ENCODE measurements at regions not wholly inside any gene's neighbourhood (a gene's known extent, or its start where the extent isn't known, plus 50 kb on each side); places are given as distances from the start of the nearest gene placed in this dataset.

DNA sequence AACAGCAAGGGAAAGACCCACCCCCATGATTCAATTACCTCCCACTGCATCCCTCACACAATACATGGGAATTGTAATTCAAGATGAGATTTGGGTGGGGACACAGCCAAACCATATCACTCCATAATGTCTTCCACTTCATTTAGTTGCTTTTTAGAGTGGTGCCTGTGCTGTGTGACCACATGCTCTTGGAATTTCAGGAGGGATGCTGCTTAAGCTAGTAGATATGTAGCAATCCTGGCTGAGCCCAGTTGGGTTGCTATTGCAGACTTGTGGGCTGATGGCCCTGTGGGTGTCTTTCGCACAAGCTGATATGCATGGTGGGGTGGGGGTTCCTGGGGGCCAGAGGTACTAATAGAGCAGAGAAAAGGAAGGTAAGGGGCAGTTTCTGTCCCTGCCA lies 160.4 kb upstream of the SYT6 start:
- TF ChIP-seq, protein P1, sequence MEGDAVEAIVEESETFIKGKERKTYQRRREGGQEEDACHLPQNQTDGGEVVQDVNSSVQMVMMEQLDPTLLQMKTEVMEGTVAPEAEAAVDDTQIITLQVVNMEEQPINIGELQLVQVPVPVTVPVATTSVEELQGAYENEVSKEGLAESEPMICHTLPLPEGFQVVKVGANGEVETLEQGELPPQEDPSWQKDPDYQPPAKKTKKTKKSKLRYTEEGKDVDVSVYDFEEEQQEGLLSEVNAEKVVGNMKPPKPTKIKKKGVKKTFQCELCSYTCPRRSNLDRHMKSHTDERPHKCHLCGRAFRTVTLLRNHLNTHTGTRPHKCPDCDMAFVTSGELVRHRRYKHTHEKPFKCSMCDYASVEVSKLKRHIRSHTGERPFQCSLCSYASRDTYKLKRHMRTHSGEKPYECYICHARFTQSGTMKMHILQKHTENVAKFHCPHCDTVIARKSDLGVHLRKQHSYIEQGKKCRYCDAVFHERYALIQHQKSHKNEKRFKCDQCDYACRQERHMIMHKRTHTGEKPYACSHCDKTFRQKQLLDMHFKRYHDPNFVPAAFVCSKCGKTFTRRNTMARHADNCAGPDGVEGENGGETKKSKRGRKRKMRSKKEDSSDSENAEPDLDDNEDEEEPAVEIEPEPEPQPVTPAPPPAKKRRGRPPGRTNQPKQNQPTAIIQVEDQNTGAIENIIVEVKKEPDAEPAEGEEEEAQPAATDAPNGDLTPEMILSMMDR (IDR thresholded peaks at IDR 0.05): no peak
- TF ChIP-seq POLR2AphosphoS5 (IDR thresholded peaks at IDR 0.05): no peak
- no peak for TF ChIP-seq POLR2A (IDR thresholded peaks at IDR 0.05)
- no peaks in the 10 kb centered on the region for H3K9me3 ChIP-seq
- no peaks in the 10 kb centered on the region for H3K27me3 ChIP-seq (replicated peaks; ENCODE audit: insufficient read depth)
- no peaks in the 10 kb centered on the region for H3K36me3 ChIP-seq
- intact Hi-C loops (cut with DNase I): no loop called here
- H3K4me3 ChIP-seq: no peak overlapping the region
- no peak for DNase-seq (ENCODE audit: low spot score)
- no peaks in the 10 kb centered on the region for H3K4me1 ChIP-seq (replicated peaks)
- H3K27ac ChIP-seq: no peak overlapping the region
- WGBS: 100% methylated on average over 1 of the region's 1 CpG

DNA sequence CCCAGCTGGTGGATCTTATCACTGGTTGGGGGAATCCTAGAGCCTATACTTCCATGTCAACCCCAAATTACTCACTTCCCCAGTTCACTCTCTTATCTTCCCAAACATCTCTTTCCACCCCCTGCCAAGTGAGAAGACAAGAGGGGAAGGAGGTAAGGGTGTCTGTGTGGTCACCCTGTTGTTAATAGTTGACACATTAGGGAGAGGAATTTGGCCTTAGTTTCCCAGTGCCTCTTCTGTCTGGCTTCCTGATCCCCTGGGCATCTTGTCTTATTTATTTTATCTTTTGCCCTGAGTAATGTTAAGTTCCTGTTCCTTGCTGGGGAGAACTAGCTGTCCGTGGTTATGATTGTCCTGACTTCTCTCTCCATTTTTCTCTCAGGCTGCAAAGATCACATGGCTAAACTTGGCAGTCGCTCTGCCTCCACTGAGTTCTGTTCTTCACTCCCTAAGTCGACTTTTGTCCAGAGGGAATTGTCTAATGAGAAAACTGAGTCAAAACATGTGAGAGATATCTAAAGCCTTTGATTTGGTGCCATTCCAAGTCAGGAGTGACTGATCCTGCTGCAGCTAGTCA lies 157.1 kb upstream of the SYT6 start:
- WGBS: 13% methylated on average over 3 of the region's 3 CpGs
- H3K27me3 ChIP-seq (replicated peaks; ENCODE audit: insufficient read depth): no peaks in the 10 kb centered on the region
- H3K4me1 ChIP-seq (replicated peaks): no peaks in the 10 kb centered on the region
- H3K9me3 ChIP-seq: no peaks in the 10 kb centered on the region
- intact Hi-C loops (cut with DNase I): no loop called here
- H3K36me3 ChIP-seq: no peaks in the 10 kb centered on the region
- no peak for DNase-seq (ENCODE audit: low spot score)
- no peak overlapping the region for H3K27ac ChIP-seq
- TF ChIP-seq POLR2AphosphoS5 (IDR thresholded peaks at IDR 0.05) (no peak), POLR2A (IDR thresholded peaks at IDR 0.05) (no peak)
- TF ChIP-seq, protein P1 (IDR thresholded peaks at IDR 0.05): no peak
- H3K4me3 ChIP-seq: no peak overlapping the region

DNA sequence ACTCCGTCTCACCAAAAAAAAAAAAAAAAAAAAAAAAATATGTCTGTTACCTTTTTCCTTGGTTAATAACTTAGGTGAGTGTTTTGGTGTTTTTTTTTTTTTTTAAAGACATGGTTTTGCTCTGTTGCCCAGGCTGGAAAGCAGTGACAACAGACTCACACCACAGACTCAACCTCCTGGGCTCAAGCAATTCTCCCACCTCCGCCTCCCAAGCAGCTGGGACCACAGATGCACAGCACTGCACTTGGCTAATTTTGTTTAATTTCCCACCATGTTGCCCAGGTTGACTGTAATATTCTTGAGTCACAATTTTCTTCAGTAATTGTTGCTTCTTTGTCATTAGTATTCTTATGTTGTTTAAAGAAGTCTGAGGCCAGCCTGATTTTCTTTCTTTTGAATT lies 149.2 kb upstream of the SYT6 start:
- WGBS: 92% methylated on average over 2 of the region's 2 CpGs

DNA sequence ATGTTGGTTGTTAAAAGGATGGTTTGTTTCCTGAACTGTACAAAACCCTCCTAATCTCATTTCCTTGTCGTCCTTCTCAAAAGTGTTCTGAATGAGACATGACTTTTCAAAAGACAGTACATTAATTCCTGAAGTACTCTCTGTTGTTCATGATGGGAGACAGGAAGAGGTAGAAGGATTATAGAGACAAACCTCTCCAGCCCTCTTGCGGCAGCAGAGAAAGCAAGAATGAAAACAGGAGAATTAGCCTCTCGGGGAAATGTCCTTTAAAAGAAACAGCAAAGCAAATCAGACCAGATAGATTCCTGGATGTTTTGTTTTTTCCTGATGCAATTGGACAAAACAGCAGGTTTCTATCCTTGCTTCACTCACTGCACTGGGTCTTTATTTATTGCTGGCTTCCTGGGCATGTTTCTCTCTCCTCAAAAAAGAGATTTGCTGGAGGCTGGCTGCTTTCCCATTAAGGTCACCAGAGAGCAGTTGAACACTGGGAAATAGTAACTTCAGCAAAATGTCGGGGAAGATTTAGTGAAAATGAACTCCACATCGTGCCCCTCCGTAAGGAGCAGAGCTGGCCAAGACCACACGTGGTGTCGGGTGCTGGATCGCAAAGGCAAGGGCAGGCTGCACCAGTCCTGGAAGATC lies 145.8 kb upstream of the SYT6 start:
- Histone ChIP-seq H3K4me3 (no peak overlapping the region), H3K9me3 (no peaks in the 10 kb centered on the region), H3K27me3 (replicated peaks; ENCODE audit: insufficient read depth) (no peaks in the 10 kb centered on the region), H3K4me1 (replicated peaks) (no peaks in the 10 kb centered on the region), H3K27ac (no peak overlapping the region), H3K36me3 (no peaks in the 10 kb centered on the region)
- 48% methylated on average over 9 of the region's 9 CpGs for WGBS
- TF ChIP-seq, protein P1 (IDR thresholded peaks at IDR 0.05): no peak
- TF ChIP-seq POLR2A (IDR thresholded peaks at IDR 0.05): no peak
- TF ChIP-seq POLR2AphosphoS5 (IDR thresholded peaks at IDR 0.05): no peak
- intact Hi-C loops (cut with DNase I): loop anchor here (5.0 kb wide), 1 partner anchor 317 kb away; no protein-coding TSS in a partner anchor
- no peak for DNase-seq (ENCODE audit: low spot score)

More for the DNA sequence above, 149.2 kb upstream of the SYT6 start:
- no peak overlapping the region for H3K4me3 ChIP-seq
- no peaks in the 10 kb centered on the region for H3K36me3 ChIP-seq
- no peaks in the 10 kb centered on the region for H3K9me3 ChIP-seq
- no peaks in the 10 kb centered on the region for H3K27me3 ChIP-seq (replicated peaks; ENCODE audit: insufficient read depth)
- intact Hi-C loops (cut with DNase I): no loop called here
- TF ChIP-seq POLR2A (IDR thresholded peaks at IDR 0.05): no peak
- TF ChIP-seq POLR2AphosphoS5 (IDR thresholded peaks at IDR 0.05): no peak
- TF ChIP-seq, protein P1 (IDR thresholded peaks at IDR 0.05): no peak
- no peak for DNase-seq (ENCODE audit: low spot score)
- no peak overlapping the region for H3K27ac ChIP-seq
- H3K4me1 ChIP-seq (replicated peaks): no peaks in the 10 kb centered on the region

DNA sequence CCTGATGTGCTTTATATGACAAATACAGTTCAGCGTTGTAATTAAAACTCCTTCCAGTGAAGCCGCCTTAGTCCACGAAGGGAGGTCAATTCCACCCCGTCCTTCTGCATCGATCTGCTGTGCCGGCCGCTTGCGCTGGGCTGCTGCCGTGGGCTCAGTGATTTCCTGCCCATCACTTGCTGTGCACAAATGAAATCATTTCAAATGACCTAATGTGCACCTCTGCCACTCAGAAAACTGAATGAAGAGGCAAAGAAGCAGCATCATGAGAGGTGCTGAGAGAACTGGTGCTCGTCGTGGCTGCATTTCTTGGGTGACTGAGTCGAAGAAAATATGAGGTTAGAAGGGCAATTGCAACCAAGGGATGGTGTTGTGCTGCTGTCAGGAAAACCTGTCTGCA lies 144.3 kb upstream of the SYT6 start:
- TF ChIP-seq POLR2AphosphoS5 (IDR thresholded peaks at IDR 0.05) (no peak), POLR2A (IDR thresholded peaks at IDR 0.05) (no peak)
- TF ChIP-seq, protein P1 (IDR thresholded peaks at IDR 0.05): no peak
- H3K9me3 ChIP-seq: no peaks in the 10 kb centered on the region
- H3K4me3 ChIP-seq: no peak overlapping the region
- no peaks in the 10 kb centered on the region for H3K36me3 ChIP-seq
- intact Hi-C loops (cut with DNase I): loop anchor here (5.0 kb wide), 1 partner anchor 316 kb away; no protein-coding TSS in a partner anchor
- 66% methylated on average over 12 of the region's 12 CpGs for WGBS
- DNase-seq (ENCODE audit: low spot score): no peak
- H3K4me1 ChIP-seq (replicated peaks): no peaks in the 10 kb centered on the region
- H3K27me3 ChIP-seq (replicated peaks; ENCODE audit: insufficient read depth): no peaks in the 10 kb centered on the region
- no peak overlapping the region for H3K27ac ChIP-seq

Measured in prostate gland (tissue), 2 donors.